ENCODE measurements at regions not wholly inside any gene's neighbourhood (a gene's known extent, or its start where the extent isn't known, plus 50 kb on each side); places are given as distances from the start of the nearest gene placed in this dataset.

DNA sequence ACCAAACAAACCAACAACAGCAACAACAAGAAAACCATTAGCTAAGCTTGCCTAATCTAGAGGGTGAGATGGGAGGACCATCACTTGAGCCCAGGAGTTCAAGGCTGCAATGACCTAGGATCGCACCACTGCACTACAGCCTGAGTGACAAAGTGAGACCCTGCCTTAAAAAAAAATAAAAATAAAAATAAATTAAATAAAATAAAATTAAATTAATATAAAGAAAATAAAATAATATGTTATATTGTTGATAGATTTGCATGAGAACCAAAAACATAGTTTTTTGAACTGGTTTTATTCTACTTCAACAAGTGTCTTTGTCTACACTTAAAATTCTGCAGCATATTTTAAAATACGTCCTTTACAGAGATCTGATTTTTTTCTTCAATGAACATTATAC is 2683.1 kb downstream of the ARAP2 start:
- DNase-seq: no peak
- in situ Hi-C loops (cut with MboI; ENCODE audit: low pct_unique_long_range_greater_than_20kb, low sequenced_read_pairs): no loop called here

GRCh38 chr4:33566649-33567048 is 2677.7 kb downstream of the ARAP2 start:
- in situ Hi-C loops (cut with MboI; ENCODE audit: low pct_unique_long_range_greater_than_20kb, low sequenced_read_pairs): no loop called here
- DNase-seq: no peak

- in situ Hi-C loops (cut with MboI; ENCODE audit: low pct_unique_long_range_greater_than_20kb, low sequenced_read_pairs): no loop called here
- no peak for DNase-seq
These were observed 2666.5 kb downstream of the ARAP2 start for GRCh38 chr4:33577791-33578190.

DNA sequence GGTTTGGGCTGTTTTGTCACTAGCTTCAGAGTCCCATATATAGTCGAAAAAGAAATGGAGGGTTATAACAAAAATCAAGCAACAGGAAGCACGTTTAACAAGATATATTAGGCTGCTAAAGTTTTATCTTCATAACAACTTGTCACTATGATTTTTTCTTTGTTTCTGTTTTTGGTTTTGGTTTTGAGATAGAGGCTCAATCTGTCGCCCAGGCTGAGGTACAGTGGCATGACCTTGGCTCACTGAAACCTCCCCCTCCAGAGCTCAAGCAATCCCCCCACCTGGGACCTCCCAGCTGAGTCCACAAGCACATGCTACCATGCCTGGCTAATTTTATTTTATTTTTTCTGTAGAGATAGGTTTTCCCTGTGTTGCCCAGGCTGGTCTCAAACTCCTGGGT is 2664.4 kb downstream of the ARAP2 start:
- in situ Hi-C loops (cut with MboI; ENCODE audit: low pct_unique_long_range_greater_than_20kb, low sequenced_read_pairs): no loop called here

GRCh38 chr4:33592701-33593100 is 2651.6 kb downstream of the ARAP2 start:
- DNase-seq: no peak
- in situ Hi-C loops (cut with MboI; ENCODE audit: low pct_unique_long_range_greater_than_20kb, low sequenced_read_pairs): no loop called here

More for the DNA sequence above, 2664.4 kb downstream of the ARAP2 start:
- DNase-seq: no peak

DNA sequence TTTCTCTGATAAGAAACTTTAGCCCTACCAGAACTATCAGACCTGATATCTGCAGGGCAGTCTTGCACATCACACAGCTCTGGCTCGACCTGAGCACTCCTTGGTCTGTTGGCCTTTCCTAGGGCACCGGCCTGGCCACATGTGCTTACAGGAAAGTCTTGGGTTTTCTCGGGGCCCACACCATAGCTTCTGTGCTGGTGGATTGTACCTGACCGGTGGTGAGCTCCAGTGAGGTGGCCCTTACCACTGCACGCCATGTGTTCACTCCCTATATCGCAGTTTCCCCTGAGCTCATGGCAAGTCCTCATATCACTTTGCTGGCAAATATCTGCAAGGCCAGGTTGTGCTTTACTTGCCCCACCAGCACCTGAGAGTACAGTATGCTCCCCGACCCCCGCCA is 2637.4 kb downstream of the ARAP2 start:
- DNase-seq: no peak
- in situ Hi-C loops (cut with MboI; ENCODE audit: low pct_unique_long_range_greater_than_20kb, low sequenced_read_pairs): no loop called here

DNA sequence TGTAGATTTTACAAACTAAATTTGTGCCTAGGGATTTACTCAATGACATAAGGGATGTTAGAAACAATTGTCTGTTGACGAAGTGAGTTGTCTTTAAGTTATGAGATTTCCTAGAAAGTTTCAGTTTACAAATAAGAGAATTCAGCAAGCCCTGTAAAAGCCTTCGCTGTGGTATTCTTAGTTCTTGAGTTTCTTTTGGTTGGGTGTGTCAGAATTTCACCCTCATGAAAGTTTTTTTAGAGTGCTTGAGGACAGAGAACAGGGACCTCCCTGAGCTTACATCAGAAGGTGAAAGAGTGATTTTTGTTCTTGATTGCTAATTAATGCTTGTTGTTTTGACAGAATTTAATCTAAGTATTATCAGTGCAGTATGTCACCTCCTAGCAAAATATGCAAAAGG is 2628.2 kb downstream of the ARAP2 start:
- DNase-seq: no peak
- in situ Hi-C loops (cut with MboI; ENCODE audit: low pct_unique_long_range_greater_than_20kb, low sequenced_read_pairs): no loop called here

- DNase-seq: no peak
- in situ Hi-C loops (cut with MboI; ENCODE audit: low pct_unique_long_range_greater_than_20kb, low sequenced_read_pairs): no loop called here
These were observed 2618.6 kb downstream of the ARAP2 start for GRCh38 chr4:33625748-33626147.

DNA sequence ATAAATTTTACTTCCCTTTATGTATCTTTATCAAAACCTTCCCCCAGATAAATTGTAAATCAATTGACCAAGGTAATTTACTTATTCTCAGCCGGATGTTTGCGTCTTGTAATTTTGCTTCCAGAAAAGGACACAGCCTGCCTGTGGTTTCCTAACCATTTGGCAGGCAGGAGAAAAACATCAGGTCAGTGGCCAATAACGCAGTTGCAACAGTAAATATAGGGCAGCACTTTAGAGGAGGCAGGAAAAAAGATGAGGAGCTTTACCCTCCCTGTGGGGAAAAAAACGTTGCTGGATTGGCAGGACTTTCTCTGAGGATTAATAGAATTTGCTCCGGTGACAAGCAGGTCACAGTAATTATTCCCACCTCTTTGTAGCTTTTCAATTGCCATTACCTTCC is 2618.1 kb downstream of the ARAP2 start:
- no peak for DNase-seq
- in situ Hi-C loops (cut with MboI; ENCODE audit: low pct_unique_long_range_greater_than_20kb, low sequenced_read_pairs): no loop called here

GRCh38 chr4:33628296-33628695 is 2616.0 kb downstream of the ARAP2 start:
- DNase-seq: no peak
- in situ Hi-C loops (cut with MboI; ENCODE audit: low pct_unique_long_range_greater_than_20kb, low sequenced_read_pairs): no loop called here

DNA sequence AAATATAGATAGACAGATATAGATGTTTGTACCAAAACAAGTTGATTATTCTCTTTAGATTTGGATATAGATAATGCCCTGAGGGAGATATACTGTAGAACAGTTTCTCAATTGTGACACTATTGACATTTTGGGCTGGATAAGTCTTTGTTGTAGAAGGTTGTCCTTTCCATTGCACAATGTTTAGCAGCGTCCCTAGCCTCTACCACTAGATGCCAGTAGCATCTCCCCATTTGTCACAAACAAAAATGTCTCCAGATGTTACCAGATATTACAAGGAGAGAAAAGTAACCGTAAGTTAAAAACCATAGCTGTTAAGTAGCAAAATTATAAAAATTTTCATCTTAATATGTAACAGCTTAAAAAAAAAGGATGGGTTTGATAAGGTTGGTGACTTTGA is 2595.3 kb downstream of the ARAP2 start:
- in situ Hi-C loops (cut with MboI; ENCODE audit: low pct_unique_long_range_greater_than_20kb, low sequenced_read_pairs): no loop called here
- no peak for DNase-seq

GRCh38 chr4:33649471-33649870 is 2594.8 kb downstream of the ARAP2 start:
- in situ Hi-C loops (cut with MboI; ENCODE audit: low pct_unique_long_range_greater_than_20kb, low sequenced_read_pairs): no loop called here
- DNase-seq: no peak

GRCh38 chr4:33650036-33650435 is 2594.3 kb downstream of the ARAP2 start:
- in situ Hi-C loops (cut with MboI; ENCODE audit: low pct_unique_long_range_greater_than_20kb, low sequenced_read_pairs): no loop called here
- no peak for DNase-seq

DNA sequence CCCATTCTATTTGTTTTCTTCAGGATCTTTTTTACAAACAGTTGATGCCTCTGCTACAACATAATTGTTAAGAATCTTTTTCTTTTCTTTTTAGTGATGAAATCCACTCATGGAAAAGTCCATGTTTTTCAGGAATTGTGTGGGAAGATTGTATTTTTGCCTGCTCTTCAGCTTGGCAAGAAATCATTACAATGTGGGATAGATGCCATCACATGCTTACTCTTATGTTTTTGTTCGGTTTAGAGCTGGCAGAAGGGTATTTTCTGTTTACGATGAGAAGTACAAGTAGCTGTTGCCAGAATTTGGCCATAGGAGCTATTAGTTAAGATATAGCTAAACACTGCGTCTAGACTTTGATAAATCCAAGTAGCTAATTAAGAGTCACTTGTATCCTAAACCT is 2585.3 kb downstream of the ARAP2 start:
- in situ Hi-C loops (cut with MboI; ENCODE audit: low pct_unique_long_range_greater_than_20kb, low sequenced_read_pairs): no loop called here
- no peak for DNase-seq

GRCh38 chr4:33661636-33662035 is 2582.7 kb downstream of the ARAP2 start:
- no peak for DNase-seq
- in situ Hi-C loops (cut with MboI; ENCODE audit: low pct_unique_long_range_greater_than_20kb, low sequenced_read_pairs): no loop called here

GRCh38 chr4:33685939-33686338 is 2558.4 kb downstream of the ARAP2 start:
- in situ Hi-C loops (cut with MboI; ENCODE audit: low pct_unique_long_range_greater_than_20kb, low sequenced_read_pairs): no loop called here
- no peak for DNase-seq

- in situ Hi-C loops (cut with MboI; ENCODE audit: low pct_unique_long_range_greater_than_20kb, low sequenced_read_pairs): no loop called here
- DNase-seq: no peak
These were observed 2548.3 kb downstream of the ARAP2 start for GRCh38 chr4:33696041-33696440.

- DNase-seq: no peak
- in situ Hi-C loops (cut with MboI; ENCODE audit: low pct_unique_long_range_greater_than_20kb, low sequenced_read_pairs): no loop called here
These were observed 2547.7 kb downstream of the ARAP2 start for GRCh38 chr4:33696586-33696985.

- no peak for DNase-seq
- in situ Hi-C loops (cut with MboI; ENCODE audit: low pct_unique_long_range_greater_than_20kb, low sequenced_read_pairs): no loop called here
These were observed 2535.1 kb downstream of the ARAP2 start for GRCh38 chr4:33709247-33709646.

DNA sequence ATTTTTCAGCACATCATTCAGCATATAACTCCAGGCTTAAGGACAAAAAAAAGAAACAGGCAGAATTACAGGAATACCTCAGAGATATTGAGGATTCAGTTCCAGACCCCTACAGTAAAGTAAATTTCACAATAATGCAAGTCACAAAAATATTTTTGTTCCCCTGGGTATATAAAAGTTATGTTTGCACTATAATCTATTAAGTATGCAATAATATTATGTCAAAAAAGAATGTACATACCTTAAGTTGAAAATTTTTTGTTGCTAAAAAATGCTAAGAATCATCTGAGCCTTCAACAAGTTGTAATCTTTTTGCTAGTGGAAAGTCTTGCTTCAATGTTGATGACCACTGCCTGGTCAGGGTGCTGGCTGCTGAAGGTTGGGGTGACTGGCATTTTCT is 2532.5 kb downstream of the ARAP2 start:
- in situ Hi-C loops (cut with MboI; ENCODE audit: low pct_unique_long_range_greater_than_20kb, low sequenced_read_pairs): no loop called here
- no peak for DNase-seq

DNA sequence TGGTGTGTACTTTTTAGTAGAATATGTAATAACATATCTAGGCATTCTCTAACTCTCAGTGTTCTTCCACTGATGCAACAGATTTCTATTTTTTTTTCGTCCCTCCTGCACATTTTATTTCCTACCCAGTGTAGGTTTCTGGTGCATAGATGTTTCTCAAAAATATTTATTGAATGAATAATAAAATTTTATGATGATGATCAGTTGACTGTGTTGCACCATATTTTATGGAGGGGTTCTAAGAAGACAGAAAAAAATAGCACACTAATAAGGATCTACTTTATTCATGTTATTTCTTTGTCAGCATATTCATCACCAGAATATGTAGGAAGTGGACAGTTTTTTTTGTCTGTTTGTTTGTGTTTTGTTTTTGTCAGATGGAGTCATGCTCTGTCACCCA is 2529.3 kb downstream of the ARAP2 start:
- in situ Hi-C loops (cut with MboI; ENCODE audit: low pct_unique_long_range_greater_than_20kb, low sequenced_read_pairs): no loop called here
- no peak for DNase-seq

- in situ Hi-C loops (cut with MboI; ENCODE audit: low pct_unique_long_range_greater_than_20kb, low sequenced_read_pairs): no loop called here
These were observed 2528.4 kb downstream of the ARAP2 start for GRCh38 chr4:33715841-33716395.

More at GRCh38 chr4:33715841-33716395, 2528.4 kb downstream of the ARAP2 start:
- no peak for DNase-seq
